ENCODE measurements at regions not wholly inside any gene's neighbourhood (a gene's known extent, or its start where the extent isn't known, plus 50 kb on each side); places are given as distances from the start of the nearest gene placed in this dataset.

DNA sequence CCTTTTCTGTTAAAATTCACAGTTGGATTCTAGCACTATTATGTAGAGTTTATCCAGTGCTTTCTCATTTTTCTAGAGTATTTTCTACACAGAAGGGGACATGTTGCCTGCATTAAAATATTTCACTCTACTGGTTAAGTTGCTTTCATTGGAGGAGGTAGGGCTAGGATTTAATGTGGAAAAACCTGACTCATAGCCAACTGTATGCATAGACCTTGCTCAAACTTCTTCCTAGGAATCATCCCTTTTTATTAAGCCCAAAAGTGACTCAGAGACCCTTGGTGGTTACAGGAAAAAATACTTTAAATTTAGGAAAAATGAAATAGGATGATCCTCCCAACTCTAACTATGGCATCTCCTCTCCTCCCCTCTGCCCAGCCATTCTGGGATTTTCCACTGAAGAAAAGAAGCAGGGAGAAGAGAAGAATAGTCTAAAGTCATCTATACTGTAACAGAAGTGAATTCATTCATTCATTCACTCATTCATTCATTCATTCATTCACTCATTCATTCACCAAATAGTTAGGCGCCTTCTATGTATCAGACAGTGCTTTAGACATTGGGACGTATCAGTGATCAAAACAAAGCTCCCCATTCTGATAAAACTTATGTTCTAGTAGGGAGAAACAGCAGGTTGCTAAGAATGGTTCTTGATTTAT is 109.0 kb upstream of the HTR2A start:
- CTCF ChIA-PET = interaction anchor here (0.7 kb wide), 1 partner anchor 764 kb away, joined by 3 read pairs; no protein-coding TSS in a partner anchor
- POLR2A ChIA-PET = no interaction called here
- H3K9me3 ChIP-seq (ENCODE audit: control insufficient read depth, insufficient read depth, low read depth, low read length) = no peaks in the 10 kb centered on the region

DNA sequence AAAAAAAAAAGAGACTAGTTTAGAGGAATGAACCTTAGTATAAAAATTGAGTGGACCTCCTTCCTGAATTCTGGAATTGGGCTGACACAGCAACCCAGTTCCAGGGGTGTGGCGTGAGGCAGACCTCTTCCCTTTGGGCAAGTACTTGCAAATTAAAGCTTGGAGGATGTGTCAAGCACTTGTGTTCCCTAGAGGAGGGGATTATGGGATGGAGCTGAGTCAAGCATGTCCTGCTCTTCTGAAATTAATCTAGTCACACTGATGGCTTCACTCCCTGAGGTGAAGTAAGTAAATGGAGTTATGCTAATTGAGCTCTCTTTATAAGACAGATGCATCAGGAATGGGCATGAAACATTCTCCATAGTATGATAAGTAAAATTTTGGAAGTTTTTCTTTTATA is 107.7 kb upstream of the HTR2A start:
- ChIA-PET CTCF (interaction anchor here (1.0 to 1.2 kb wide), 3 partner anchors 14 to 769 kb away, joined by 3 to 10 read pairs (median 3); no protein-coding TSS in a partner anchor), POLR2A (no interaction called here)
- H3K27ac ChIP-seq (ENCODE audit: extremely low read depth, low read depth, low read length) = no peak overlapping the region
- no peaks in the 10 kb centered on the region for H3K9me3 ChIP-seq (ENCODE audit: control insufficient read depth, insufficient read depth, low read depth, low read length)
- TF ChIP-seq ZNF585B (tag by site-specific recombination; IDR thresholded peaks at IDR 0.05) = no peak
- no peak for TF ChIP-seq HOXD13 (CRISPR knock-in tag; IDR thresholded peaks at IDR 0.05; ENCODE audit: borderline replicate concordance)
- no peaks in the 10 kb centered on the region for H3K36me3 ChIP-seq (ENCODE audit: control insufficient read depth in 2 of 2, insufficient read depth in 1 of 2, low read length in 2 of 2)
- H3K4me1 ChIP-seq (ENCODE audit: control insufficient read depth, insufficient read depth, low read length) = no peaks in the 10 kb centered on the region
- no peak overlapping the region for H3K4me3 ChIP-seq (ENCODE audit: low read depth, low read length)

More for the DNA sequence above, 109.0 kb upstream of the HTR2A start:
- Histone ChIP-seq H3K4me1 (ENCODE audit: control insufficient read depth, insufficient read depth, low read length) (no peaks in the 10 kb centered on the region), H3K4me3 (ENCODE audit: low read depth, low read length) (no peak overlapping the region), H3K36me3 (ENCODE audit: control insufficient read depth in 2 of 2, insufficient read depth in 1 of 2, low read length in 2 of 2) (no peaks in the 10 kb centered on the region), H3K27ac (ENCODE audit: extremely low read depth, low read depth, low read length) (no peak overlapping the region)
- no peak for TF ChIP-seq ZNF600 (tag by site-specific recombination; IDR thresholded peaks at IDR 0.05)
- TF ChIP-seq ZNF324 (tag by site-specific recombination; IDR thresholded peaks at IDR 0.05) = no peak
- TF ChIP-seq, protein P1, sequence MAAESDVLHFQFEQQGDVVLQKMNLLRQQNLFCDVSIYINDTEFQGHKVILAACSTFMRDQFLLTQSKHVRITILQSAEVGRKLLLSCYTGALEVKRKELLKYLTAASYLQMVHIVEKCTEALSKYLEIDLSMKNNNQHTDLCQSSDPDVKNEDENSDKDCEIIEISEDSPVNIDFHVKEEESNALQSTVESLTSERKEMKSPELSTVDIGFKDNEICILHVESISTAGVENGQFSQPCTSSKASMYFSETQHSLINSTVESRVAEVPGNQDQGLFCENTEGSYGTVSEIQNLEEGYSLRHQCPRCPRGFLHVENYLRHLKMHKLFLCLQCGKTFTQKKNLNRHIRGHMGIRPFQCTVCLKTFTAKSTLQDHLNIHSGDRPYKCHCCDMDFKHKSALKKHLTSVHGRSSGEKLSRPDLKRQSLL (tag by site-specific recombination; IDR thresholded peaks at IDR 0.05) = no peak
- TF ChIP-seq ZNF555 (tag by site-specific recombination; conservative IDR thresholded peaks at IDR 0.05) = no peak
- TF ChIP-seq ZNF132 (tag by site-specific recombination; IDR thresholded peaks at IDR 0.05; ENCODE audit: borderline replicate concordance) = no peak
- no peak for TF ChIP-seq ZNF239 (tag by site-specific recombination; IDR thresholded peaks at IDR 0.05)
- no peak for TF ChIP-seq HOXD13 (CRISPR knock-in tag; IDR thresholded peaks at IDR 0.05; ENCODE audit: borderline replicate concordance)
- no peak for TF ChIP-seq ZNF585B (tag by site-specific recombination; IDR thresholded peaks at IDR 0.05)
- no peak for TF ChIP-seq MYNN (tag by site-specific recombination; IDR thresholded peaks at IDR 0.05; ENCODE audit: borderline replicate concordance)
- no peak for TF ChIP-seq ZNF19 (tag by site-specific recombination; IDR thresholded peaks at IDR 0.05; ENCODE audit: low read depth)
- no peak for TF ChIP-seq ZNF521 (tag by site-specific recombination; IDR thresholded peaks at IDR 0.05)
- TF ChIP-seq ZNF37A (tag by site-specific recombination; IDR thresholded peaks at IDR 0.05) = no peak
- TF ChIP-seq ZNF670 (tag by site-specific recombination; IDR thresholded peaks at IDR 0.05; ENCODE audit: low read depth) = no peak
- no peak for TF ChIP-seq ZFP37 (tag by site-specific recombination; IDR thresholded peaks at IDR 0.05)
- TF ChIP-seq, protein P2, sequence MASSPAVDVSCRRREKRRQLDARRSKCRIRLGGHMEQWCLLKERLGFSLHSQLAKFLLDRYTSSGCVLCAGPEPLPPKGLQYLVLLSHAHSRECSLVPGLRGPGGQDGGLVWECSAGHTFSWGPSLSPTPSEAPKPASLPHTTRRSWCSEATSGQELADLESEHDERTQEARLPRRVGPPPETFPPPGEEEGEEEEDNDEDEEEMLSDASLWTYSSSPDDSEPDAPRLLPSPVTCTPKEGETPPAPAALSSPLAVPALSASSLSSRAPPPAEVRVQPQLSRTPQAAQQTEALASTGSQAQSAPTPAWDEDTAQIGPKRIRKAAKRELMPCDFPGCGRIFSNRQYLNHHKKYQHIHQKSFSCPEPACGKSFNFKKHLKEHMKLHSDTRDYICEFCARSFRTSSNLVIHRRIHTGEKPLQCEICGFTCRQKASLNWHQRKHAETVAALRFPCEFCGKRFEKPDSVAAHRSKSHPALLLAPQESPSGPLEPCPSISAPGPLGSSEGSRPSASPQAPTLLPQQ (tag by site-specific recombination; IDR thresholded peaks at IDR 0.05) = no peak
- no peak for TF ChIP-seq ZIC2 (tag by site-specific recombination; IDR thresholded peaks at IDR 0.05)

DNA sequence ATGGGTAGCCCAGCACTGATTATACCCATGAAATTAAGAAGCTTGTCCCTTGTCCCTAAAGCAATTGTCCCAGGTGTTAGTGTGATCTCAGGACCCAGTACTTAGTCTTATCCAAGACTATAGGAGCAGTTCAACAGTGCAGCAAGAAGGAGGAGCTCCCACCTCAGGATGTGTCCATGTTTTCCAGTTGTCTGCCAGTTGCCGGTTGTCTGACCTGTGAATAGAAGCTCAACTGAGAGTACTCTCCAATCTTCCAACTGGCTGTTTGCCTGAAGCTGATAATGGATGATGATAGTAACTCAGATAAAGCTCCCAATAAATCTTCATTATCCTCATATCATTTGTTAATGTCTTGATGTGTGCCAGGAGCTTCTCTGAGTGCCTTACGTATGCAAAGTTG is 107.2 kb upstream of the HTR2A start:
- no peaks in the 10 kb centered on the region for H3K36me3 ChIP-seq (ENCODE audit: control insufficient read depth in 2 of 2, insufficient read depth in 1 of 2, low read length in 2 of 2)
- H3K9me3 ChIP-seq (ENCODE audit: control insufficient read depth, insufficient read depth, low read depth, low read length) = no peaks in the 10 kb centered on the region
- ChIA-PET POLR2A (no interaction called here), CTCF (interaction anchor here (0.7 to 1.2 kb wide), 4 partner anchors 14 to 770 kb away, joined by 3 to 10 read pairs (median 3); no protein-coding TSS in a partner anchor)
- no peak overlapping the region for H3K4me3 ChIP-seq (ENCODE audit: low read depth, low read length)
- no peak overlapping the region for H3K27ac ChIP-seq (ENCODE audit: extremely low read depth, low read depth, low read length)
- no peaks in the 10 kb centered on the region for H3K4me1 ChIP-seq (ENCODE audit: control insufficient read depth, insufficient read depth, low read length)
- no peak for TF ChIP-seq KLF1 (tag by site-specific recombination; IDR thresholded peaks at IDR 0.05)
- no peak for TF ChIP-seq KLF7 (tag by site-specific recombination; IDR thresholded peaks at IDR 0.05; ENCODE audit: borderline replicate concordance)
- no peak for TF ChIP-seq ZXDB (tag by site-specific recombination; IDR thresholded peaks at IDR 0.05)
- no peak for TF ChIP-seq ZNF623 (tag by site-specific recombination; IDR thresholded peaks at IDR 0.05)
- TF ChIP-seq ZNF777 (tag by site-specific recombination; IDR thresholded peaks at IDR 0.05; ENCODE audit: borderline replicate concordance) = no peak
- no peak for TF ChIP-seq ZNF660 (tag by site-specific recombination; IDR thresholded peaks at IDR 0.05)
- TF ChIP-seq HOXC10 (CRISPR knock-in tag; IDR thresholded peaks at IDR 0.05) = no peak
- no peak for TF ChIP-seq ZNF391 (tag by site-specific recombination; IDR thresholded peaks at IDR 0.05; ENCODE audit: borderline replicate concordance, low read depth)
- no peak for TF ChIP-seq SP7 (tag by site-specific recombination; IDR thresholded peaks at IDR 0.05)
- no peak for TF ChIP-seq ZNF555 (tag by site-specific recombination; conservative IDR thresholded peaks at IDR 0.05)
- TF ChIP-seq ZNF335 (tag by site-specific recombination; conservative IDR thresholded peaks at IDR 0.05) = no peak
- no peak for TF ChIP-seq HOXD13 (CRISPR knock-in tag; IDR thresholded peaks at IDR 0.05; ENCODE audit: borderline replicate concordance)
- TF ChIP-seq ZNF560 (tag by site-specific recombination; IDR thresholded peaks at IDR 0.05; ENCODE audit: borderline replicate concordance) = no peak
- TF ChIP-seq ZNF184 (tag by site-specific recombination; IDR thresholded peaks at IDR 0.05) = no peak
